ENCODE measurements at regions not wholly inside any gene's neighbourhood (a gene's known extent, or its start where the extent isn't known, plus 50 kb on each side); places are given as distances from the start of the nearest gene placed in this dataset.

DNA sequence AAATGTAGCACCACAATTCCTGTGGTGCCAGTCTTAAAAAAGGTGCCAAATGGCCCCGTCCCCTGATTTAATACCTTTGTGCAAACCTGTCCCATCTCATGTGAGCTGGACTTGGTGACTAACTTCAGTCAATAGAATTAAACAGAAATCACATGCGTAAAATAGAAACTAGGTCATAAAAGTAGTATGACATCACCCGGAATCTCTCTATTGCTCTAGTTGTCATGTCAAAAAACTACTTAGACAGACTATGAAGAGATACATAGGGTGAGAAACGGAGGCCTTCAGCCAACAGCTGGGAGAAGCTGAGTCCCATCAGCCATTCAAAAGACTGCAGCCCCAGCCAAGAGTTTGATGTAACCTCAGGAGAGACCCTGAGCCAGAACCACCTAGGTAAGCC lies 293.5 kb upstream of the HS3ST1 start:
- no peak for TF ChIP-seq POLR2A (IDR thresholded peaks at IDR 0.05)
- TF ChIP-seq, protein P1, sequence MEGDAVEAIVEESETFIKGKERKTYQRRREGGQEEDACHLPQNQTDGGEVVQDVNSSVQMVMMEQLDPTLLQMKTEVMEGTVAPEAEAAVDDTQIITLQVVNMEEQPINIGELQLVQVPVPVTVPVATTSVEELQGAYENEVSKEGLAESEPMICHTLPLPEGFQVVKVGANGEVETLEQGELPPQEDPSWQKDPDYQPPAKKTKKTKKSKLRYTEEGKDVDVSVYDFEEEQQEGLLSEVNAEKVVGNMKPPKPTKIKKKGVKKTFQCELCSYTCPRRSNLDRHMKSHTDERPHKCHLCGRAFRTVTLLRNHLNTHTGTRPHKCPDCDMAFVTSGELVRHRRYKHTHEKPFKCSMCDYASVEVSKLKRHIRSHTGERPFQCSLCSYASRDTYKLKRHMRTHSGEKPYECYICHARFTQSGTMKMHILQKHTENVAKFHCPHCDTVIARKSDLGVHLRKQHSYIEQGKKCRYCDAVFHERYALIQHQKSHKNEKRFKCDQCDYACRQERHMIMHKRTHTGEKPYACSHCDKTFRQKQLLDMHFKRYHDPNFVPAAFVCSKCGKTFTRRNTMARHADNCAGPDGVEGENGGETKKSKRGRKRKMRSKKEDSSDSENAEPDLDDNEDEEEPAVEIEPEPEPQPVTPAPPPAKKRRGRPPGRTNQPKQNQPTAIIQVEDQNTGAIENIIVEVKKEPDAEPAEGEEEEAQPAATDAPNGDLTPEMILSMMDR (IDR thresholded peaks at IDR 0.05 in 8 of 11, conservative IDR thresholded peaks at IDR 0.05 in 3 of 11), result no peak
